Stimulated activated CD4-positive, alpha-beta T cell treated with anti-CD3 and anti-CD28 coated beads, Interleukin-15, amount 100 ng/mL, for 48 hours (primary cell): ENCODE measurements at regions not wholly inside any gene's neighbourhood (a gene's known extent, or its start where the extent isn't known, plus 50 kb on each side); places are given as distances from the start of the nearest gene placed in this dataset.
"Not testable (repeated sequence)": the region's sequence is repeated elsewhere in the genome, so short reads cannot be mapped to it uniquely, and the experiment has no call there.

Experiments
- DNase-seq, 2 donors: peaks; one replicate each; pipeline ENCODE4 v3.0.0-alpha.2; 2020; ENCODE audit warnings: low read depth in 2 of 2

- no peak for DNase-seq
These were observed 130.8 kb upstream of the PRR20G start for GRCh38 chr3:127418560-127419147.

- no peak for DNase-seq
These were observed 130.1 kb upstream of the PRR20G start for GRCh38 chr3:127417709-127418559.

DNA sequence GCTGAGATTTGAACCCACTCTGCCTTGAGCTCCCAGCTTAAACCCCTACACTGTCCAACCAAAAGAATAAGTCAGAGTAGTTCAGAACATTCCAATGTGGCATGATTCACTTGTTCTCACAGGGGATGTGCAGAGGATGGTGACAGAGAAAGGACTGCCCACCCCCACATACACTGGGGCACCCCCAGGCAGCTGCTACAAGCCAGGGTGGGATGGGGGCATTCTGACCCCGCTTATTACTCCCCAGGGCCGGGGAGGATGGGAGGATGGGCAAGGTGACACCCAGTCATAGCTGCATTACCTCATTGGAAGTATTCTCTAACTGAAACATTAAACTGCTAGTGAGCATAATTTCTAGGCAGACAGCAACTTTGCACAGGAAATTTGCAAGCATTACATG is 126.0 kb upstream of the PRR20G start:
- DNase-seq: no peak

DNA sequence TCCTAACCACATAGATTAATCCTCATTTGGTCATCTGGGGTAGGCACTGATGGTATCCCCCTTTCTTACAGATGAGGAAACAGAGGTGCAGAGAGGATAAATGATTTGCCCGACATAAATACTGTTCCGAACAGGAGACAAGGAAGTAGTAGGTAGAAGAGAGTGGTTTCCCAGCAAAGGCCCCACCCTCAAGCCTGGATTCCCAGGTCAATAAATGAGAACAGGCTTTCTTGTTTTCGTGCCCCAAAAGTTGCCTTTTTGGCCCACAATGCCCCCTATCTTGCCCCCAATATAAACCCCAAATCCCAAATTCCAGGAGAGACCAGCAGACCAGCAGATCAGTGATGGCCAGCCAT is 125.5 kb upstream of the PRR20G start:
- no peak for DNase-seq

DNA sequence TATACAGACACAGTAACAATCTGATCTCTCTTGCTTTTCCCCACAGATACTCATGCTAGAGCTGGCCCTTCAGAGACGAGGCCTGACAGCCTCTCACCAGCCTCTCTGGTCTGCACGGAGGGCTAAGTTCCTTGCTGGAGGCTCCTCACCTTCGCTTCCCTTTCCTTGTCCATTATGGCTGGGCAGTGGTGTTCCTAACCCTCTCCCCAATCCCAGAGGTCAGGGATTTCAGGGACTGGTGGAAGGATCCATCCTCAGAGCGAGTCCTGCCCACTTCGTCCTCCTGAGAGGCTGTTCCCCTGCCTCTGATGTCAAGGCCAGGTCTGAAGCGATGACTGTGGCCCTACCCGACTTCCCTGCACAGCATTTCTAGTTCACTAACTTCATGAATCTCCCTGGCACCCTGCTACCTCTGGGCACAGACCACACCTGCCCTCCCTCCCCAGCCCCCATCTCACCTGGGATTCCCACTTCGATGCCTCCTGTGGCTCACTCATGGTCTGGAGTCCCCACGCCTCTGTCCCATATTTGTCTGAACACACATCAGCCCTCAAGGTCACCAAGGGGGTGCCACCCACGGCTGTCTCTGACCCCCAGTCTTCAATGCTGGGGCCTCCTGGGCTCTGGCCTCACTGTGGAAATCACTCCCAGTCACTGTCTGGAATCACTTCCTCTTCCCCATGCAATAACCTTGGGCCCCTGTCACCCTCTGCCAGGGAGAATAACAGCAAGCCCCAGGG is 124.9 kb upstream of the PRR20G start:
- no peak for DNase-seq

GRCh38 chr3:127411875-127412274 is 124.0 kb upstream of the PRR20G start:
- not testable (repeated sequence) for DNase-seq

DNA sequence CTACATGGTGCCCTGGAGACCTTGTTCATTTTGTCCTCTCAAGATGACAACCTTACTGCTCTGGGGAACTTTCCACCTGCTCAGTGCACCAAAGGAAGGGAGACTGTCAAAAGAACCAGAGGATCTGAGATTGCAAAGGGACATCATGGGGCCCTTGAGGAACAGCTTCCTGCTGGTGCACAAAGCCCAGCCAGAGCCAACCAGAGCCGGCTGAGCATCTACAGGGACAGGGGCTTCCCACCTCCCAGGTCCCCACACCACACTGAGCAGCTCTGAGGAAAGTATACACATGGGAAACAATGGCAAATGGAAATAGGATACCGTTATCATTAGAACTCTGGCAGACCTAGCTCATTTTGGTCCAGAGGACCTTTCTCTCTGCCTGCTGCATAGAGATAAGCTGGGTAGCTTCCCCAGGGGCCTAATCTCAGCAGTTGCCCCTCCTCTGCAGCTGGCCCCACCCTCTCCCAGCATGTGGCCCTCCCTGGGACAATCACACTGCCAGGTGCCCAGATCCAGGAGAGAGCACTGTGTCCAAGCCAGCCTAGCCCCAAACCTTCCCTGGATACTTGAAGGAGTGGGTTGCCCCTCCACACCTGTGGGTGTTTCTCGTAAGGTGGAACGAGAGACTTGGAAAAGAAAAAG is 123.4 kb upstream of the PRR20G start:
- DNase-seq: no peak

DNA sequence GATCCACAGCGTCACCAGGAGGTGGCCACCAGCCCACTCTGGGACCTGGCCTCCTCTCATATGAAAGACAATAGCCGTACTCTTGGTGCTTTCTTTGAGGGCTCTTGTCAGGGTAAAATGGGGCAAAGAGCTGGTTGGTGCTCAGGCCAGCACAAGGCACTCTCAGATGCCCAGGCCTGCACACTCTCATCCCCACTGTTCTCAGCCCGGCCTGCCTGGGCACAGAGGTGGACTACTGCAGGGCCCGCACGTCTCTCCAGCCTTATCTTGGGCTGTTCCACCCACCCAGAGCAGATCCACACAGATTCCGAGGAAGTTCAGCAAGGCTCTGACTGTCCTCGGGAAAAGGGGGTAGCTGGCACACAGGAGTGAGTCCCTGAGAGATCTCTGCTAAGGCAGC is 122.8 kb upstream of the PRR20G start:
- DNase-seq: no peak

DNA sequence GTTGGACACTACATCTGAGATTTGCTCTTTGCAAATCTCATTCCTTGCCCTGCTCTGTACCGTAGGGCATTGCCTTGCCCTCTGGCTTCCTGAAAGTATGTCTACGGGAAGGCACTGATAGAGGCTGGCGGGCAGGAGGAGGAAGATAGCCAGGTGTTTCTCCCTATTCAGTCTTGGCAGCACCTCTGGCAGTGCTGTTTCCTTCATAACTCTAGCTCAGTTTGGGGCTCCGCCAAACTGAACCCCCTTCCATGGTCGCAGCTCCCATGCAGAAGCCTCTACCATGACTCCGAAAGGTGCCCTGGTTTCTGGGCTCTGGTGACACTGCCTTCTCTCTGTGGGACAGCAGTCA is 122.3 kb upstream of the PRR20G start:
- DNase-seq: no peak

DNA sequence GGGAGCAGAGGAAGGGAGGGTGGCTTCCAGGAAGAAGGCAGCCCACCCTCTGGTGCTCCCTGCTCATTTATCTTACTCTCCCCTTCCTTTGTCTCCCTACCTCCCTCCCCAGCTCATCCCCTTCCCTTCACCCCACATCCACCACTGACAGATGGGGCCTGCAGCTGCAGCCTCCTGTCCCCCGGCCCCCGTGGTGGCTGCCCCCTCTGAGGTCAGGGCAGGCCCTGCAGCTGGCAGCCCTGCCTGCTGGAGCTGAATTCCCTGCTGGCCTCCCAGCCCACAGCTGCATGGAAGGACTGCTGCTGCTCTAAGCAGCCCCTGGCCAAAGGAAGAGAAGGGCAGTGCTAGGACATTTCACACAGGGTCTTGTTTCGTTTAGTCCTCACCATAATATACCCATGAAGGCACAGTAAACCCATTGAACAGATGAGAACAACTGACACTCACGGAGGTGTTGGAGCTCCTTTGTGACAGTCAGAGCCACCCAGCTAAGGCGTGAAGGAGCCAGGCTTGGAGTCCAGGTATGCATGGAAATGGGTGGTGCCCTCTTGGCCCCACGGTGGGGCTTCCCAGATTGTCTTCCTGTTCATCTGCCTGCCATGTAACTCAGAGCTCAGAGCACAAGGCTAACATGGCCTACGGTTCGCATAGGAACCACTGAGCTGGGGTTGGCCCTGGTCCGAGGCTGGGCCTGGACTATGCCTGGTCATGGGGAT is 121.7 kb upstream of the PRR20G start:
- DNase-seq: no peak

DNA sequence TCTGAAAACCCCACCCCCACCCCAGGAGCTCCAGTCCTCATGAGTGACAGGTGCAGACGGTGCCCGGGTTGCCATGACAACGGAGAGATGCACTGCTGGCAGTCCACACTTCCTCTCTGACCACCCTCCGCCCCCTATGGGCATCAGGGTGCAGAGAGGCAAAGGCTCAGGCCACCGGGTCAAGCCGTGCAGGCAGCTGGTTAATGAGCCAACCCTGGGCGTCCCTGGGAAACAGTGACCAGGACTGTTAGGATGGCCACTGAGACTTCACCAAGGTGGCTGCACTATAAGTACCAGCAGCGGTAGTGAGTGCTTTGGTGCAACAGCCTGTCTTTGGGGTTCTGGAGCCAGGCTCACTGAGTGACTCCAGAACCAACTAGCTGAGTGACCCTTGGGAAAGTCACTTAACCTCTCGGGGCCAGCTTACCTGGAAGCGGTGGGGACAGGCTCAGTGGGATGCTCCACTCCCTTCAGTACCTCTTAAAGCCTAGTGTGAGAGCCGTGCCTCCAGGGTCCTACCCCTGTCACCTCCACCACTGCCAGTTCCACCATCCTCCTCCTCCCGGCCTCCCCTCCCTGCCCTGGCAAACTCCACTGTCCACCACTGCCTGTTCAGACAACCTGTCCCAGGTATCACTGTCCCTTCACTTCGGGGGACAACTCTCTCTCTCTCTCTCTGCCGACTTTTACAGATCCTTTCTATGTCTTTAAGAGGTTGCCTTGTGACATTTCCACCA is 121.0 kb upstream of the PRR20G start:
- DNase-seq: no peak

GRCh38 chr3:127408022-127408683 is 120.3 kb upstream of the PRR20G start:
- no peak for DNase-seq

GRCh38 chr3:127407026-127407939 is 119.4 kb upstream of the PRR20G start:
- DNase-seq: no peak

- DNase-seq: peak; percentile 5 to 15
These were observed 118.6 kb upstream of the PRR20G start for GRCh38 chr3:127406309-127407025.

- no peak for DNase-seq
These were observed 117.9 kb upstream of the PRR20G start for GRCh38 chr3:127405791-127406190.

- no peak for DNase-seq
These were observed 117.3 kb upstream of the PRR20G start for GRCh38 chr3:127405010-127405598.

DNA sequence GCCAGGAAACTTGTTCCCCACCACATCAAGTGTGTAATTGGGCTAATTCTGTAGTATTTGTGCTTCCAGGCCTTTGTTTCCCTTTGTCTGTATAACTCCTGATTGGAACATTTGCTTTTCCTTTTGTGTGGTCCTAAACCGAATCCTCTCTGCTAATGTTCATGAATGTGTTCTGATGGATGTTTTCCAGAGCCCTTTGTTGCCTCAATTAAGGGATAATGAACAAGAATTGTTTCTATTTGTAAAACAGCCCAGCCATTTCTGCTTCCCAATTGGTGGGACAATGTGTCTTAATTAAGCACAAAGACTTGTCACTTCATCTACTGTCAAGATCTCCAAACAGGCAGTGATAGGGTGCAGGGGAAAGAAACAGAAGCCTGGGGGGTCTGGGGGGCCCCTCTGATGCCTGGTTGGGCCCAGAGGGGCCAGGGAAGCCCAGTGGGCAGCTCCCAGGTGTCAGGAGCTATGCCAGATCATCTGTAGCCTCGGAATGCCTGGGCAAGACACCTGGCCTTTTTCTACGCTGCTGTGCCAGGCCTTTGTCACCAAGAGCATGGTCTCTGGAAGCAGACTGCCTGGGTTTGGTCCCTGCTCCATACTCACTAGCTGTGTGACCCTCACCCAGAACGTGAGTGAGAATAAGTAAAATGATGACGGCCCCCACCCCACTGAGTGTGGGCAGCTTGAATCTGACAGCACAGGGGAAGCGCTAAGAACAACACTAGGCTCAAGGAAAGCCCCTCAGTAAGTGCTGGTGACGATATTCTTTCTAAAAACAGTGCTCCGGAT is 116.6 kb upstream of the PRR20G start:
- no peak for DNase-seq

- no peak for DNase-seq
These were observed 115.9 kb upstream of the PRR20G start for GRCh38 chr3:127403795-127404194.
